NCI-H2196 (cell line): ENCODE measurements at regions not wholly inside any gene's neighbourhood (a gene's known extent, or its start where the extent isn't known, plus 50 kb on each side); places are given as distances from the start of the nearest gene placed in this dataset.
"Not testable (repeated sequence)": the region's sequence is repeated elsewhere in the genome, so short reads cannot be mapped to it uniquely, and the experiment has no call there.

Source experiments
- DNase-seq: peaks from one replicate; lab custom pipeline; 2025; ENCODE audit not compliant: unreplicated experiment; lab: John Stamatoyannopoulos, UW

- no peak for DNase-seq
Measured at GRCh38 chr20:22690616-22691179, 106.3 kb upstream of the FOXA2 start.

DNA sequence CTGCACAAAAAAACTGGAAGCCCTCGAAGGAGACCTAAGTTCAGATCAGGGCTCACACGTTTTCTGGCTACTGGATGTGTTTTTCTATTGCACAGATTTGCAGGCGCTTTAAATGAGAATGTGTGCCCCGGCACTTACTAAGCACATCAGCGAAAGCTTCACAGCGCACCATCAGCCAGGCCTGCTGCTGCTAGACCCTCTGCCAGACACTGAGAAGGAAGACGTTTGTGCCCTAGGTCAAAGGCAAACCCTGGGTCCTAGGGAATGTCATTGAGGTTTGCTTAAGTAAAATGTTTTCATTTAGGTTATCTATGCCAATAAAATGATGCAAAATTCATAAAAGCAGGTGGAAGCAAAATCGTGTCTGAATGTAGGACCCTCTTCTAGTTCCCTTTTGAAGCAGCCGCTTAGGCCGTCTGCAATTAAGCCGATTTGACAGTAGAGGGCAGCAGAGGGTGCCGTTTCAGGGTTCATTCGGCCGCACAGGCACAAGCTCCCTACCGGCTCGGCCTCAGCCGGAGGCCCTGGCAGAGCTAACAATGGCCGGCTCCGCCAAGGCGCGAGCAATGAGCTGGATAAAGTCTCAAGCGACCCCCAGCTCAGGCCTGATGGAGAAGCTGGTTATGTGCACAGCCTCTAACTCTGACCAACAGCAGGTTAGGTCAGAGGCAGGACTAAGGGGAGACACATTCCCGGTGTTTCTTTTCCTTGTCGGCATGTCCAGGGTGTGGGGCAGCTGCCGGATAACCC, 107.2 kb upstream of the FOXA2 start:
- peak; percentile 84 for DNase-seq

- no peak for DNase-seq
Measured at GRCh38 chr20:22692119-22692475, 107.7 kb upstream of the FOXA2 start.

DNA sequence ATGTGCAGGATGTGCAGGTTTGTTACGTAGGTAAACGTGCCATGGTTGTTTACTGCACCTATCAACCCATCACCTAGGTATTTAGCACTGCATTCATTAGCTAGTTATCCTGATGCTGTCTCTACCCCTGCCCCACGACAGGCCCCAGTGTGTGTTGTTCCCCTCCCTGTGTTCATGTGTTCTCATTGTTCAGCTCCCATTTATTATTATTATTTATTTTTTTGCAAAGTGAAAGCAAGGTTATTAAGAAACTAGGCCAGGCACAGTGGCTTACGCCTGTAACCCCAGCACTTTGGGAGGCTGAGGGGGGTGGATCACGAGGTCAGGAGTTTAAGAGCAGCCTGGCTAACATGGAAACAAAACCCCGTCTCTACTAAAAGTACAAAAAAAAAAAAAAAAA, 108.2 kb upstream of the FOXA2 start:
- DNase-seq: not testable (repeated sequence)

- DNase-seq: no peak
Measured at GRCh38 chr20:22696759-22697158, 112.4 kb upstream of the FOXA2 start.

DNA sequence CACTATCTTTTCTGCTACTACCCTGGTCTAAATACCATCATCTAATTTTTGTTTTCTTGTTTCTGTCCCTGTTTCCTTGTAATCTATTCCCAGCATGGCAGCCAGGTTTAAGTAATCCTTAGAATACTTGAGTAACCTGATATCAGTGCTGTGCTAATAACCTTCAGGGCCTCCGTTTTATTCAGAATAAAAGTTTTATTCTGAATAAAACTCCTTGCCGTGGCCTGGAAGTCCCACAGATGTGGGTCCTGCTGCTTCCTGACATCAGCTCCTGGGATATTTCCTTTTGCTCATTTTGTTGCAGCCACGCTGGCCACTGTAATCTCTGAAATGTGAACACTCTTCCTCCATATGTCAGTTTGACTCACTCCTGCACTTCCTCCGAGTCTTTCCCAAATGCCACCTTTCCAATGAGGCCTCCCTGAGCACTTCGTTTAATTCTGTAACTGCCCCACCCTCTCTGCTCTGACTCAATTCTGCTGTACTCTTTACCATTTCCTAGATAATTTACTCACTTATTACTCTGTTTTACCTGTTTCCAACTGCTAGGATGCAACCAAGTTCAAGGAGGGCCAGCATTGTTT, 114.0 kb upstream of the FOXA2 start:
- no peak for DNase-seq

- DNase-seq: no peak
Measured at GRCh38 chr20:22699396-22699795, 115.0 kb upstream of the FOXA2 start.

DNA sequence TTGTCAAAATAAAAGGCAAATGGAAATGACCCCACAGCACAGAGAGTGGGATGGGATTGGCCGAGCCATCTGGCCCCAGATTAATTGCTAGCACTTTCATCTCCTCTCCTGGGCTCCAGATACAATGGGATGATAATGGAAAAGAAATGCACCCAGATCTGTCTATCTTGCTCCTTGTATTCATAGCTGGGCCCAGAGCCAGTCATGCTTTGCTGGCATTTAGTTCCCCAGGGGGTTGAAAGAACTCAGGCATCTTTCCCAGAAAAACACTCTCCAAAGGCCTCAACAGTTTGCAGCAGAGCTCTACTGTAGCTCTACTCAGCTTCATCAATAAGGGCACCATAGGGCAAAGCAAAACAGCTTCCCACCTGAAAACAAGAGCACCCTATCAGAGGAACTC, 116.0 kb upstream of the FOXA2 start:
- no peak for DNase-seq

- no peak for DNase-seq
Measured at GRCh38 chr20:22701679-22702308, 117.4 kb upstream of the FOXA2 start.

DNA sequence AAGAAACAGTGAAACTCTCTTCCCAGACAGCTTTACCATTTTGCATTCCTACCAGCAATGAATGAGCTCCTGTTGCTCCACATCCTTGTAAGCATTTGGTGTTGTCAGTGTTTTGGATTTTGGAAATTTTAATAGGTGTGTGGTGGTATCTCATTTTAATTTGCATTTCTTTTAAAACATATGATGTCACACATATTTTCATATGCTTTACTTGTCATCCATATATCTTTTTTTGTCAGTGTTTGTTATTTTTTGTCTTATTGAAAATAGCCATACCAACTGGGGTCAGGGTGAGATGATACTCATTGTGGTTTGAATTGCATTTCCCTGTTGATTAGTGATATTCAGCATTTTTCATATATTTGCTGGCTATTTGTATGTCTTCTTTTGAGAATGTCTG, 119.5 kb upstream of the FOXA2 start:
- DNase-seq: no peak

DNA sequence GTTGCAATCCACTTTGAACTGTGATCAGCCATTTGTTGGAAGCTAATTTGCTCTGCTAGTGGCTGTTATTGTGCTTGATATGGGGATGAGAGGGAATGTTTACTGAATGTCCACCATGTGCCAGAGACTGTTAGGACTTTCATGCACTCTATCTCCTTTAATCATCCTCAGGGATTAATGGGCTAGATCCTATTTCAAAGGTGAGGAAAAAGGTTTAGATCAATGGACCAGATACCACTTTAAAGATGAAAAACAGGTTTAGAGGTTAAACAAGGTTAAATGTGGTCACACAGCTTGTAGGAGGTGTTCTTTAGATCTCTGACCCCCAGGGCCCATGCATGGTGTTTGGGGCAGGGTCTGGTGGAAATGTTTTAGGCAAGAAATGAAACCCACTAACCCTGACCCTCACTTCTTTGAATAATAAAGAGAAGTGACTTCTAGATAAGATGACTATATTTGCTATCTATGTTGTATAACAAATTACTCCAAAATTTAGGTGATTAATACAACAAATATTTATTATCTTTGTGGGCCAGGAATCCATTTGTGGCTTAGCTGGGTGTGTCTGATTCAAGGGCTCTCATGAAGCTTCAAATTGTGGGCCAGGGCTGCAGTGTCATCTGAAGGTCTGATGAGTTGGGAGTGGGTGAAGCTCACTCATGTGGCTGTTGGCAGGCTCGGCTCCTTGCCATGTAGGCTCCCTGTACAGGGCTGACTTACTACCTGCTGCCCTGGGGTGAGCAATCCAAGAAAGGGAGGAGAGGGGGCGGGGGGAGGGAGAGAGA, 127.8 kb upstream of the FOXA2 start:
- no peak for DNase-seq

- DNase-seq: no peak
Measured at GRCh38 chr20:22716821-22717351, 132.5 kb upstream of the FOXA2 start.

DNA sequence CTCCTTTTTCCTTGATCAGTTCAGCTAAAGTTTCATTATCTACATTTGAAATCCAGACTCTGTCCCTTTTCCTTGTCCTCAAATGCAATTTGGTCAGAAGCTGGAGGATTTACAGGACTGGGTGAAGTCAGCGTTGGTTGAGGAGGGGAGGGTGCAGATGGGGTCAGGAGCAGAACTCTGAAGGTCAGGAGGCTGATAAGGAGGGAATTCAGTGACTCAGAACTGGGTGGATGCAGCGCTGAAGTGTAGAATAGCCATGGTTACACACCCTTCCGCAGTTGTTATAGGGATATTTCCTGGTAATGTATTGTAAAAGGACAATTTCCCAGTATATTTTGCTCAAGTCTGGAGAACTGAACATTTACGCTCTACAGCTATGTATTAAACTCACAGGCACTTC, 133.1 kb upstream of the FOXA2 start:
- DNase-seq: no peak

DNA sequence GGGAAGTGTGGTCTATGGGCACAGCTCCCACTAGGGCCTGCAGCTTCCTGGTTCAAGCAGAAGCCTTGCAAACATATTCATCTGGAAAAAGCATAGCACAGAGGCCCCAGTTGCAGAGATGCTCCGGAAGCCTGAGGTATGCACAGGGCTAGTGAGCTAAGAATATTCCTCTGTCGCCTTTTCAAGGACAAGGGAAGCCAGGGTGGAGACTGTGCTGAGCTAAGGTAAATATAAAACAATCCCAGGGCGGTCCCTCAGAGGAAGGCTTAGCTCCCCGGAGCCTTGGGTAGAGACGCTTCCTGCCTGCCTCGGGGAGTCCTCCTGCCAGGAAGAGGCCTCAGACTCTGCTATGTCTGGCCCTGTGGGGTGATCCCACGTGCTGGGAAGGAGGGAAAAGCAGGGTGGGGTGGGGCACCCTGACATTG, 134.8 kb upstream of the FOXA2 start:
- no peak for DNase-seq

DNA sequence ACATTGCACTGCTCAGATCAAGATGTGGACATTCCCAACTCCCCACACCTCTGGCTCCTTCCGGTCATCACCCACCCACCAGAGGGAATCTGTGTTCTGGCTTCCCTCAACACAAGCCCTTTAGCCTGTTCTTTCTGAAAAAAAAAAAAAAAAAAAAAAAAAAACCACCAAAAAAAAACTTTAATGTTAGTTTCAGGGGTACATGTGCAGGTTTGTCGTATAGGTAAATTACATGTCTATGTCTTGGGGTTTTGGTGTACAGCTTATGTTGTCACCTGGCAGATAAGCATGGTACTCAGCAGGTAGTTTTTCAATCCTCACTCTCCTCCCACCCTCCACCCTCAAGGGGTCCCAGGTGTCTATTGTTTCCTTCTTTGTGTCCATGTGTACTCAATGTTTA, 135.8 kb upstream of the FOXA2 start:
- no peak for DNase-seq

GRCh38 chr20:22722811-22723210, 138.4 kb upstream of the FOXA2 start:
- DNase-seq: no peak

GRCh38 chr20:22723659-22724058, 139.3 kb upstream of the FOXA2 start:
- no peak for DNase-seq

GRCh38 chr20:22728146-22728745, 143.9 kb upstream of the FOXA2 start:
- DNase-seq: no peak

GRCh38 chr20:22729180-22729579, 144.8 kb upstream of the FOXA2 start:
- no peak for DNase-seq

GRCh38 chr20:22729616-22730236, 145.4 kb upstream of the FOXA2 start:
- DNase-seq: no peak
